ENCODE measurements at regions not wholly inside any gene's neighbourhood (a gene's known extent, or its start where the extent isn't known, plus 50 kb on each side); places are given as distances from the start of the nearest gene placed in this dataset.
"Not testable (repeated sequence)": the region's sequence is repeated elsewhere in the genome, so short reads cannot be mapped to it uniquely, and the experiment has no call there.

DNA sequence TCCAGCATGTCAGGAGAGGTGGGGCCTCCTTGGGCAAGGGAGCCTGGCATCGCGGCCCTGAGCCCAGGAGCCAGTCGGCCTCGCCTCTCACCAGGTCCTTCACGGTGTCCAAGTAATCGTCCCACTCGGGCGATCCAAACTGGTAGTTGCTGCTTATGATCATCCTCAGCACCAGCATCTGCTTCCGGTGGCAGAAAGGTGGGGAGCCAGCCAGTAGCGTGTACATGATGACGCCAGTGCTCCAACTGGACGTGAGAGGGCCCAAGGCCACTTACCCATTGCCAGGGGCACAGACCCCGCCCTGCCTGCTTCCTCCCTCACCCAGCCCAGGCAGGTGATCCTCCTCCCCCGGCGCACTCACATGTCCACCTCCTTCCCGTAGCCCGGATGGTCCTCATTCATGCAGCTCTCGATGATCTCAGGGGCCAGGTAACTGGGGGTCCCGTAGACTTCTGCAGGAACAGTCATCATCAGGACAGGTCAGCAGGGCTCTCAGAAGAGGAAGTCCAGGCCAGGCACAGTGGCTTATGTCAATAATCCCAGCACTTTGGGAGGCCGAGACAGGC, 214.7 kb downstream of the OR4C45 start:
- no peaks in the 10 kb centered on the region for H3K36me3 ChIP-seq
- H3K4me3 ChIP-seq (ENCODE audit: low read depth, low read length): no peak overlapping the region
- DNase-seq: no peak
- peaks cover 8% of the 10 kb centered on the region for H3K27me3 ChIP-seq (ENCODE audit: insufficient read depth, low read depth, severe bottlenecking)
- no peak overlapping the region for H3K27ac ChIP-seq
- TF ChIP-seq, protein P1, sequence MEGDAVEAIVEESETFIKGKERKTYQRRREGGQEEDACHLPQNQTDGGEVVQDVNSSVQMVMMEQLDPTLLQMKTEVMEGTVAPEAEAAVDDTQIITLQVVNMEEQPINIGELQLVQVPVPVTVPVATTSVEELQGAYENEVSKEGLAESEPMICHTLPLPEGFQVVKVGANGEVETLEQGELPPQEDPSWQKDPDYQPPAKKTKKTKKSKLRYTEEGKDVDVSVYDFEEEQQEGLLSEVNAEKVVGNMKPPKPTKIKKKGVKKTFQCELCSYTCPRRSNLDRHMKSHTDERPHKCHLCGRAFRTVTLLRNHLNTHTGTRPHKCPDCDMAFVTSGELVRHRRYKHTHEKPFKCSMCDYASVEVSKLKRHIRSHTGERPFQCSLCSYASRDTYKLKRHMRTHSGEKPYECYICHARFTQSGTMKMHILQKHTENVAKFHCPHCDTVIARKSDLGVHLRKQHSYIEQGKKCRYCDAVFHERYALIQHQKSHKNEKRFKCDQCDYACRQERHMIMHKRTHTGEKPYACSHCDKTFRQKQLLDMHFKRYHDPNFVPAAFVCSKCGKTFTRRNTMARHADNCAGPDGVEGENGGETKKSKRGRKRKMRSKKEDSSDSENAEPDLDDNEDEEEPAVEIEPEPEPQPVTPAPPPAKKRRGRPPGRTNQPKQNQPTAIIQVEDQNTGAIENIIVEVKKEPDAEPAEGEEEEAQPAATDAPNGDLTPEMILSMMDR (IDR thresholded peaks at IDR 0.05; ENCODE audit: low read depth, low read length): no peak
- no peaks in the 10 kb centered on the region for H3K9me3 ChIP-seq (ENCODE audit: severe bottlenecking)

DNA sequence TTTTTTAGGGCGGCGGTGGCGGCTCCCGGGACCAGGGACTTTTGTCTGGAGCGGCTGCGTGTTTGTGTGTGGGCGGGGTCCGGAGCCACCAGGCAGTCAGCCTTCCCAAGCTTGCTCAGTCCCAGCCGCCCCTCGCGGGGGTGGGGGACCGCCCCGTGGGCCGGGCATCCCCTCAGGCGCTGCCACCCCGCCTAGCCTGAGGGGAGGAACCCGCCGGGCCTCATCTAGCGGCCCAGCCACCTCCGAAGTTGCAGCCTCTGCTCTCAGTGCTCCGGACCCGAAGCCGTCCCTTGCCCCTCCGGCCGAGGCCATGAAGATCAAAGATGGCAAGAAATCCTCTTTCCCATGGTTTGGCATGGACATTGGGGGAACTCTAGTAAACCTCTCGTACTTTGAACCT, 235.2 kb downstream of the OR4C45 start:
- H3K4me3 ChIP-seq (ENCODE audit: low read depth, low read length): no peak overlapping the region
- TF ChIP-seq, protein P1 (IDR thresholded peaks at IDR 0.05; ENCODE audit: low read depth, low read length): no peak
- H3K9me3 ChIP-seq (ENCODE audit: severe bottlenecking): no peaks in the 10 kb centered on the region
- no peak for DNase-seq
- no peaks in the 10 kb centered on the region for H3K36me3 ChIP-seq
- no peak overlapping the region for H3K27ac ChIP-seq
- H3K27me3 ChIP-seq (ENCODE audit: insufficient read depth, low read depth, severe bottlenecking): peaks cover 44% of the 10 kb centered on the region

DNA sequence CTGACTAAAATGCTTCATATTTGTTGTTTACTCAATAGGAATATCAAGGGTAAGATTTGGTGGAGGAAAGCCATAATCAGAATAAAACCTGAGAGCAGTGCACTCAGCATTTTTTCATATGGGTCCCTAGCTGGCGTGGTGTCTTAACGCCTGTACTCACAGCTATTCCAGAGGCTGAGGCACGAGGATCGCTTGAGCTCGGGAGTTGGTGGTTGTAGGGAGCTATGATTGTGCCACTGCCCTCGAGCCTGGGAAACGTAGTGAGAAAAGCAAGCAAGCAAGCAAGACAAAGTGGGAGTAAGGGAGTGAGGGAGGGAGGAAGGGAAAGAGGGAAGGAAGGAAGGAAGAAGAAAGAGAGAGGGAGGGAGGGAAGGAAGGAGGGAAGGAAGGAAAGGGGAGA, 242.5 kb downstream of the OR4C45 start:
- H3K27ac ChIP-seq: no peak overlapping the region
- no peak for DNase-seq
- TF ChIP-seq, protein P1 (IDR thresholded peaks at IDR 0.05; ENCODE audit: low read depth, low read length): no peak
- H3K9me3 ChIP-seq (ENCODE audit: severe bottlenecking): no peaks in the 10 kb centered on the region
- no peaks in the 10 kb centered on the region for H3K36me3 ChIP-seq
- H3K27me3 ChIP-seq (ENCODE audit: insufficient read depth, low read depth, severe bottlenecking): peaks cover 57% of the 10 kb centered on the region
- no peak overlapping the region for H3K4me3 ChIP-seq (ENCODE audit: low read depth, low read length)

DNA sequence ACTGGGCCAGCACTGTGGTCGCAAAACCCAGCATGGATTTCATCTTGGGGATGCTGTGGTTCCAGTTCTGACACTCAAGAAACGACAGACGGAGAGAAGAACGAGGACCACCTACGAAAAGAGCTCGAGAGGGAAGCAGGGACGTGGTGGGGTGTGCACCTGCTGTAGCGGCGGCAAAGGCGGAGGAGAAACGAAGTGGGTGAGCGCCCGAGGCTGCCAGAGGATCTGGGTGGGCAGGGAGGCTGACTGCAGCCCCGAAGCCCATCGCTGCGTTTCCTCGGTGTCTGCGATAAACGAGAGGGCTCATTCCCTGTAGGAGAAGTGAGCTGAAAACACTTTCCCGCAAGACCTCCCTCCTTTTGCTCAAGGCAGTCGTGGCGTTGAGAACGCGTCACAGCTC, 246.1 kb downstream of the OR4C45 start:
- peaks cover 38% of the 10 kb centered on the region for H3K27me3 ChIP-seq (ENCODE audit: insufficient read depth, low read depth, severe bottlenecking)
- no peak overlapping the region for H3K27ac ChIP-seq
- no peaks in the 10 kb centered on the region for H3K9me3 ChIP-seq (ENCODE audit: severe bottlenecking)
- no peaks in the 10 kb centered on the region for H3K36me3 ChIP-seq
- no peak for DNase-seq
- H3K4me3 ChIP-seq (ENCODE audit: low read depth, low read length): no peak overlapping the region
- TF ChIP-seq, protein P1 (IDR thresholded peaks at IDR 0.05; ENCODE audit: low read depth, low read length): no peak

DNA sequence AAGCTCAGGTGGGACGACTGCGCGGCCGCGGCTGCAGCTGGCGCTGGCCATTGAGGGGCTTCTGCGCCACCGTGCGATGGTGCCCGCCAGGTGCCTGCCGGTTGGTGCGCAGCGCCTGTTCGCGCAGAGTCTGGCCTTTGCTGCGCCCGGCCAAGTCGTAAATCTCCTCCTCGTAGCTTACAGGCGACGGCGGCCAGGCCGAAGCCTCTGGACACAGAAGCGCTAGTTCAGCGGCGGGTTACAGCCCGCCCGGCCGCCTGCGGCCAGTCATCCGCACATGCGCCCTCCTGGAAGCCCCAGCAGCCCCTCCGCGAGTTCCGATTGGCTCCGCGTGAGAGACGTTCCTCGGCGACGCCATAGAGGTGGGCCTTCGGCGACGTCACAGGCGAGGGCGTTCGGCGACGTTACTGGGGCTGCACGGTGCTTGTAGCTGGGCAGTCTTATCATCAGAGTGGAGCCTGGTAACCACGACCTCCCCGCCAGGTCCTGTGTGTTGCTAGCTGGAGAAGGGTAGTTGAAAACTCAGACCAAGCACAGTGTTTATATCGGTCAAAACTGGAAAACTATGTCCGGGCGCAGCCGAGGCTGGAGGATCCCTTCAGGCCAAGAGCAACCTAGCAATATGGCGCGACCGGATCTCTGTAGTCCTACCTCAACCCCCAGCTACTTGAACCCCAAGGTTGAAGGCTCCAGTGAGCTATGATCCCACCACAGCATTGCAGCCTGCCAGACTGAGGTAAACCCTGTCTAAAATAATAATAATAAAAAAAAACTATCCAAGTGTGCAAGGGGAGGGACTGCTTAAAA, 265.7 kb downstream of the OR4C45 start:
- no peak overlapping the region for H3K27ac ChIP-seq
- H3K36me3 ChIP-seq: no peaks in the 10 kb centered on the region
- H3K4me3 ChIP-seq (ENCODE audit: low read depth, low read length): no peak overlapping the region
- TF ChIP-seq, protein P1 (IDR thresholded peaks at IDR 0.05; ENCODE audit: low read depth, low read length): no peak
- H3K9me3 ChIP-seq (ENCODE audit: severe bottlenecking): peaks cover 10% of the 10 kb centered on the region
- H3K27me3 ChIP-seq (ENCODE audit: insufficient read depth, low read depth, severe bottlenecking): peaks cover 13% of the 10 kb centered on the region
- DNase-seq: no peak

DNA sequence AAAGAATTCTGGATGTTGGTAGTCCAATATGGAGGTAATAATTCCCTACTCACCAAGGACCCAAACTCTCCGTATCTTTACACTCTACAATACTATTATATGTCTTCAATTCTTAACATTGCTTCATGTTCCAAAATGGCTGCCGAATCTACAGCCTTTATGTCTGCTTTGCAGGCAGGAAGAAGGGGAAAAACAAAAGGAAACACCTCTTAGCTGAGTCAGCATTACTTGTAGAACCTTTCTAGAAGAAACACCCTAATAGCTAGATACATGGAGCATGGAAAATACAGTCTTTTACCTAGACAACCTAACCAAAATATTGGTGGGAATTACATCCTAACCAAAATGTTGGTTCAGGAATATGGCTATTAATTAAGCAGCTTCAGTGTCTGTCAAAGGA, 298.0 kb downstream of the OR4C45 start:
- H3K27ac ChIP-seq; H3K4me3 ChIP-seq (ENCODE audit: low read depth, low read length); H3K9me3 ChIP-seq (ENCODE audit: severe bottlenecking); DNase-seq; H3K27me3 ChIP-seq (ENCODE audit: insufficient read depth, low read depth, severe bottlenecking); H3K36me3 ChIP-seq: not testable (repeated sequence)
